ENCODE measurements at regions not wholly inside any gene's neighbourhood (a gene's known extent, or its start where the extent isn't known, plus 50 kb on each side); places are given as distances from the start of the nearest gene placed in this dataset.

GRCh38 chr6:141195251-141195832 is 937.4 kb upstream of the GJE1 start:
- TF ChIP-seq CTCF (IDR thresholded peaks at IDR 0.05; ENCODE audit: low read length) (peak; percentile 15; the same call in 1 of the 2 replicates), EZH2 (optimal IDR thresholded peaks at IDR 0.05; ENCODE audit: low read depth, low read length) (no peak), EZH2phosphoT487 (IDR thresholded peaks at IDR 0.05; ENCODE audit: low read length) (no peak)
